Activated CD8-positive, alpha-beta memory T cell treated with anti-CD3 and anti-CD28 coated beads, Interleukin-2, amount 10 ng/mL, durations not matched to agents 7 days and 5 days (primary cell): ENCODE measurements at regions not wholly inside any gene's neighbourhood (a gene's known extent, or its start where the extent isn't known, plus 50 kb on each side); places are given as distances from the start of the nearest gene placed in this dataset.

Experiments used
- ATAC-seq: fragments of 150-1000 bp; cut with Tn5 transposase; one replicate; pipeline ENCODE4 v1.10.0; 2021; ENCODE audit warnings: moderate library complexity
- CTCF ChIA-PET: fragments of 350-600 bp; sonication (Branson Sonifier 250); formaldehyde crosslinking; loops from one replicate; lab custom pipeline; 2021; ENCODE audit warnings: antibody characterized with exemption; lab: Charles Lee
- DNase-seq: peaks from one replicate; pipeline ENCODE4 v3.0.0-alpha.2; 2020
- H3K27ac Mint-ChIP-seq: one replicate; pipeline ENCODE4 v1.8.0; 2021; ENCODE audit warnings: mild to moderate bottlenecking, mixed read lengths
- H3K27me3 Mint-ChIP-seq: one replicate; pipeline ENCODE4 v1.8.0; 2021; ENCODE audit warnings: mixed read lengths
- H3K36me3 Mint-ChIP-seq: one replicate; pipeline ENCODE4 v1.8.0; 2021; ENCODE audit warnings: mild to moderate bottlenecking, mixed read lengths
- H3K4me1 Mint-ChIP-seq: one replicate; pipeline ENCODE4 v1.8.0; 2021; ENCODE audit warnings: mixed read lengths
- H3K4me3 Mint-ChIP-seq: one replicate; pipeline ENCODE4 v1.8.0; 2021; ENCODE audit warnings: mild to moderate bottlenecking, moderate library complexity, mixed read lengths
- H3K9me3 Mint-ChIP-seq: one replicate; pipeline ENCODE4 v1.8.0; 2022; ENCODE audit warnings: low read depth, mixed read lengths

- H3K4me1 Mint-ChIP-seq: no peaks in the 10 kb centered on the region
- H3K9me3 Mint-ChIP-seq: peaks cover 8% of the 10 kb centered on the region
- DNase-seq (no peak), ATAC-seq (no peak)
- H3K4me3 Mint-ChIP-seq: no peak overlapping the region
- H3K27me3 Mint-ChIP-seq: no peaks in the 10 kb centered on the region
- H3K27ac Mint-ChIP-seq: no peak overlapping the region
- CTCF ChIA-PET: no interaction called here
- no peaks in the 10 kb centered on the region for H3K36me3 Mint-ChIP-seq
Observed at GRCh38 chr16:6557353-6558023, 775.2 kb upstream of the RBFOX1 start.

- Mint-ChIP-seq H3K4me3 (no peak overlapping the region), H3K36me3 (no peaks in the 10 kb centered on the region), H3K27me3 (no peaks in the 10 kb centered on the region), H3K27ac (no peak overlapping the region), H3K9me3 (peaks cover 9% of the 10 kb centered on the region), H3K4me1 (no peaks in the 10 kb centered on the region)
- no peak for DNase-seq
- no peak for ATAC-seq
- CTCF ChIA-PET: no interaction called here
Observed at GRCh38 chr16:6549415-6549814, 783.2 kb upstream of the RBFOX1 start.

GRCh38 chr16:6548507-6548906 is 784.1 kb upstream of the RBFOX1 start:
- CTCF ChIA-PET: no interaction called here
- H3K4me3 Mint-ChIP-seq: no peak overlapping the region
- no peak for DNase-seq
- H3K27me3 Mint-ChIP-seq: no peaks in the 10 kb centered on the region
- H3K4me1 Mint-ChIP-seq: no peaks in the 10 kb centered on the region
- no peak for ATAC-seq
- no peak overlapping the region for H3K27ac Mint-ChIP-seq
- H3K9me3 Mint-ChIP-seq: peaks cover 8% of the 10 kb centered on the region
- no peaks in the 10 kb centered on the region for H3K36me3 Mint-ChIP-seq

- DNase-seq (no peak), ATAC-seq (no peak)
- CTCF ChIA-PET: no interaction called here
- no peaks in the 10 kb centered on the region for H3K4me1 Mint-ChIP-seq
- H3K36me3 Mint-ChIP-seq: no peaks in the 10 kb centered on the region
- no peak overlapping the region for H3K4me3 Mint-ChIP-seq
- peaks cover 3% of the 10 kb centered on the region for H3K9me3 Mint-ChIP-seq
- H3K27ac Mint-ChIP-seq: no peak overlapping the region
- no peaks in the 10 kb centered on the region for H3K27me3 Mint-ChIP-seq
Observed at GRCh38 chr16:6547131-6547530, 785.5 kb upstream of the RBFOX1 start.

- Mint-ChIP-seq H3K4me1 (no peaks in the 10 kb centered on the region), H3K36me3 (no peaks in the 10 kb centered on the region), H3K27ac (no peak overlapping the region), H3K9me3 (peaks cover 6% of the 10 kb centered on the region), H3K27me3 (no peaks in the 10 kb centered on the region), H3K4me3 (no peak overlapping the region)
- ATAC-seq: no peak
- DNase-seq: no peak
- CTCF ChIA-PET: no interaction called here
Observed at GRCh38 chr16:6545329-6545728, 787.3 kb upstream of the RBFOX1 start.

GRCh38 chr16:6541267-6541666 is 791.4 kb upstream of the RBFOX1 start:
- ATAC-seq: no peak
- Mint-ChIP-seq H3K27me3 (no peaks in the 10 kb centered on the region), H3K4me1 (no peaks in the 10 kb centered on the region), H3K4me3 (no peak overlapping the region), H3K27ac (no peak overlapping the region), H3K9me3 (peaks cover 6% of the 10 kb centered on the region), H3K36me3 (no peaks in the 10 kb centered on the region)
- DNase-seq: no peak
- CTCF ChIA-PET: no interaction called here

- CTCF ChIA-PET: no interaction called here
- ATAC-seq (no peak), DNase-seq (no peak)
- no peaks in the 10 kb centered on the region for H3K36me3 Mint-ChIP-seq
- H3K27ac Mint-ChIP-seq: no peak overlapping the region
- no peaks in the 10 kb centered on the region for H3K27me3 Mint-ChIP-seq
- no peak overlapping the region for H3K4me3 Mint-ChIP-seq
- peaks cover 6% of the 10 kb centered on the region for H3K9me3 Mint-ChIP-seq
- H3K4me1 Mint-ChIP-seq: no peaks in the 10 kb centered on the region
Observed at GRCh38 chr16:6536411-6536810, 796.2 kb upstream of the RBFOX1 start.

GRCh38 chr16:6531067-6531466 is 801.6 kb upstream of the RBFOX1 start:
- no peak for ATAC-seq
- Mint-ChIP-seq H3K4me3 (no peak overlapping the region), H3K4me1 (no peaks in the 10 kb centered on the region), H3K27me3 (no peaks in the 10 kb centered on the region), H3K9me3 (peaks cover 10% of the 10 kb centered on the region), H3K36me3 (no peaks in the 10 kb centered on the region), H3K27ac (no peak overlapping the region)
- CTCF ChIA-PET: no interaction called here
- no peak for DNase-seq

GRCh38 chr16:6528217-6528616 is 804.4 kb upstream of the RBFOX1 start:
- Mint-ChIP-seq H3K9me3 (peaks cover 16% of the 10 kb centered on the region), H3K36me3 (no peaks in the 10 kb centered on the region), H3K27ac (no peak overlapping the region), H3K27me3 (no peaks in the 10 kb centered on the region), H3K4me3 (no peak overlapping the region), H3K4me1 (no peaks in the 10 kb centered on the region)
- CTCF ChIA-PET: no interaction called here
- ATAC-seq (no peak), DNase-seq (no peak)

- Mint-ChIP-seq H3K4me3 (no peak overlapping the region), H3K27ac (no peak overlapping the region), H3K27me3 (no peaks in the 10 kb centered on the region), H3K9me3 (peaks cover 13% of the 10 kb centered on the region), H3K36me3 (no peaks in the 10 kb centered on the region), H3K4me1 (no peaks in the 10 kb centered on the region)
- no peak for DNase-seq
- CTCF ChIA-PET: no interaction called here
- no peak for ATAC-seq
Observed at GRCh38 chr16:6527646-6528045, 805.0 kb upstream of the RBFOX1 start.

- H3K9me3 Mint-ChIP-seq: peaks cover 10% of the 10 kb centered on the region
- H3K36me3 Mint-ChIP-seq: no peaks in the 10 kb centered on the region
- DNase-seq: no peak
- H3K4me3 Mint-ChIP-seq: no peak overlapping the region
- CTCF ChIA-PET: no interaction called here
- no peaks in the 10 kb centered on the region for H3K27me3 Mint-ChIP-seq
- ATAC-seq: no peak
- no peaks in the 10 kb centered on the region for H3K4me1 Mint-ChIP-seq
- no peak overlapping the region for H3K27ac Mint-ChIP-seq
Observed at GRCh38 chr16:6524501-6524900, 808.1 kb upstream of the RBFOX1 start.

GRCh38 chr16:6517020-6517720 is 815.5 kb upstream of the RBFOX1 start:
- CTCF ChIA-PET: no interaction called here
- no peak overlapping the region for H3K4me3 Mint-ChIP-seq
- no peaks in the 10 kb centered on the region for H3K27me3 Mint-ChIP-seq
- no peaks in the 10 kb centered on the region for H3K4me1 Mint-ChIP-seq
- H3K27ac Mint-ChIP-seq: no peak overlapping the region
- H3K9me3 Mint-ChIP-seq: peaks cover 19% of the 10 kb centered on the region
- H3K36me3 Mint-ChIP-seq: no peaks in the 10 kb centered on the region
- ATAC-seq (no peak), DNase-seq (no peak)

- Mint-ChIP-seq H3K4me1 (no peaks in the 10 kb centered on the region), H3K27ac (no peak overlapping the region), H3K27me3 (no peaks in the 10 kb centered on the region), H3K9me3 (peaks cover 18% of the 10 kb centered on the region), H3K4me3 (no peak overlapping the region), H3K36me3 (no peaks in the 10 kb centered on the region)
- ATAC-seq (no peak), DNase-seq (no peak)
- CTCF ChIA-PET: no interaction called here
Observed at GRCh38 chr16:6512512-6512911, 820.1 kb upstream of the RBFOX1 start.

GRCh38 chr16:6510261-6510660 is 822.4 kb upstream of the RBFOX1 start:
- DNase-seq (no peak), ATAC-seq (no peak)
- no peak overlapping the region for H3K4me3 Mint-ChIP-seq
- no peaks in the 10 kb centered on the region for H3K4me1 Mint-ChIP-seq
- H3K27ac Mint-ChIP-seq: no peak overlapping the region
- peaks cover 18% of the 10 kb centered on the region for H3K9me3 Mint-ChIP-seq
- H3K36me3 Mint-ChIP-seq: no peaks in the 10 kb centered on the region
- no peaks in the 10 kb centered on the region for H3K27me3 Mint-ChIP-seq
- CTCF ChIA-PET: no interaction called here
